Upper lobe of right lung (tissue), 1 donor: ENCODE measurements at regions not wholly inside any gene's neighbourhood (a gene's known extent, or its start where the extent isn't known, plus 50 kb on each side); places are given as distances from the start of the nearest gene placed in this dataset.

Experiments used
- ATAC-seq: fragments of 200-7000 bp; cut with Tn5 transposase; one replicate; pipeline ENCODE4 v1.9.1; 2020; ENCODE audit warnings: mild to moderate bottlenecking, moderate library complexity
- DNase-seq: peaks from one replicate; pipeline ENCODE4 v3.0.0-alpha.2; 2020
- H3K27ac ChIP-seq: fragments of 200-600 bp; one replicate; pipeline ENCODE4 v1.8.0; 2022
- H3K27me3 ChIP-seq: fragments of 200-600 bp; one replicate; pipeline ENCODE4 v1.8.0; 2022; ENCODE audit warnings: mild to moderate bottlenecking
- H3K36me3 ChIP-seq: fragments of 200-600 bp; one replicate; pipeline ENCODE4 v1.8.0; 2022
- H3K4me1 ChIP-seq: fragments of 200-600 bp; one replicate; pipeline ENCODE4 v1.8.0; 2022
- H3K4me3 ChIP-seq: fragments of 200-600 bp; one replicate; pipeline ENCODE4 v1.8.0; 2022; ENCODE audit warnings: mild to moderate bottlenecking
- H3K9me3 ChIP-seq: fragments of 200-600 bp; one replicate; pipeline ENCODE4 v1.8.0; 2022
- CTCF ChIP-seq: fragments of 200-600 bp; IDR thresholded peaks from one replicate; pipeline ENCODE4 v1.8.0; 2022; ENCODE audit warnings: antibody characterized with exemption
- intact Hi-C: fragments of 100-400 bp; cut with DNase I; formaldehyde crosslinking; loops from one replicate; pipeline ENCODE4 v1.11.0; 2022
- donor health status: DM: no; HTN: yes; CAD: no; lungs with severe emphysema.

GRCh38 chr1:238474263-238474662 lies 583.5 kb upstream of the ZP4 start:
- ATAC-seq (no peak), DNase-seq (no peak)
- Histone ChIP-seq H3K27ac (no peak overlapping the region), H3K4me1 (no peaks in the 10 kb centered on the region), H3K27me3 (no peaks in the 10 kb centered on the region), H3K36me3 (no peaks in the 10 kb centered on the region), H3K9me3 (no peaks in the 10 kb centered on the region), H3K4me3 (no peak overlapping the region)
- TF ChIP-seq CTCF: no peak
- intact Hi-C loops: no loop called here

- Histone ChIP-seq H3K9me3 (no peaks in the 10 kb centered on the region), H3K4me3 (no peak overlapping the region), H3K4me1 (no peaks in the 10 kb centered on the region), H3K27ac (no peak overlapping the region), H3K36me3 (no peaks in the 10 kb centered on the region), H3K27me3 (no peaks in the 10 kb centered on the region)
- no peak for ATAC-seq
- intact Hi-C loops: no loop called here
- no peak for DNase-seq
- no peak for TF ChIP-seq CTCF
Observed at GRCh38 chr1:238469146-238469631, 578.5 kb upstream of the ZP4 start.

GRCh38 chr1:238468068-238468467 lies 577.3 kb upstream of the ZP4 start:
- DNase-seq: no peak
- no peak for ATAC-seq
- no peak overlapping the region for H3K27ac ChIP-seq
- H3K4me3 ChIP-seq: no peak overlapping the region
- TF ChIP-seq CTCF: no peak
- H3K9me3 ChIP-seq: no peaks in the 10 kb centered on the region
- no peaks in the 10 kb centered on the region for H3K27me3 ChIP-seq
- no peaks in the 10 kb centered on the region for H3K4me1 ChIP-seq
- H3K36me3 ChIP-seq: no peaks in the 10 kb centered on the region
- intact Hi-C loops: no loop called here

GRCh38 chr1:238466459-238466858 lies 575.7 kb upstream of the ZP4 start:
- H3K27ac ChIP-seq: no peak overlapping the region
- no peaks in the 10 kb centered on the region for H3K9me3 ChIP-seq
- no peak overlapping the region for H3K4me3 ChIP-seq
- no peak for ATAC-seq
- DNase-seq: no peak
- no peaks in the 10 kb centered on the region for H3K27me3 ChIP-seq
- intact Hi-C loops: no loop called here
- no peaks in the 10 kb centered on the region for H3K36me3 ChIP-seq
- no peak for TF ChIP-seq CTCF
- H3K4me1 ChIP-seq: no peaks in the 10 kb centered on the region

GRCh38 chr1:238465449-238465848 lies 574.7 kb upstream of the ZP4 start:
- intact Hi-C loops: no loop called here
- Histone ChIP-seq H3K27ac (no peak overlapping the region), H3K9me3 (no peaks in the 10 kb centered on the region), H3K4me3 (no peak overlapping the region), H3K27me3 (no peaks in the 10 kb centered on the region), H3K36me3 (no peaks in the 10 kb centered on the region), H3K4me1 (no peaks in the 10 kb centered on the region)
- no peak for TF ChIP-seq CTCF
- ATAC-seq: no peak
- no peak for DNase-seq

GRCh38 chr1:238458899-238459298 lies 568.2 kb upstream of the ZP4 start:
- H3K27me3 ChIP-seq: no peaks in the 10 kb centered on the region
- H3K36me3 ChIP-seq: no peaks in the 10 kb centered on the region
- H3K27ac ChIP-seq: no peak overlapping the region
- H3K4me3 ChIP-seq: no peak overlapping the region
- DNase-seq (no peak), ATAC-seq (no peak)
- H3K4me1 ChIP-seq: no peaks in the 10 kb centered on the region
- no peak for TF ChIP-seq CTCF
- intact Hi-C loops: no loop called here
- no peaks in the 10 kb centered on the region for H3K9me3 ChIP-seq
